ENCODE measurements at regions not wholly inside any gene's neighbourhood (a gene's known extent, or its start where the extent isn't known, plus 50 kb on each side); places are given as distances from the start of the nearest gene placed in this dataset.

DNA sequence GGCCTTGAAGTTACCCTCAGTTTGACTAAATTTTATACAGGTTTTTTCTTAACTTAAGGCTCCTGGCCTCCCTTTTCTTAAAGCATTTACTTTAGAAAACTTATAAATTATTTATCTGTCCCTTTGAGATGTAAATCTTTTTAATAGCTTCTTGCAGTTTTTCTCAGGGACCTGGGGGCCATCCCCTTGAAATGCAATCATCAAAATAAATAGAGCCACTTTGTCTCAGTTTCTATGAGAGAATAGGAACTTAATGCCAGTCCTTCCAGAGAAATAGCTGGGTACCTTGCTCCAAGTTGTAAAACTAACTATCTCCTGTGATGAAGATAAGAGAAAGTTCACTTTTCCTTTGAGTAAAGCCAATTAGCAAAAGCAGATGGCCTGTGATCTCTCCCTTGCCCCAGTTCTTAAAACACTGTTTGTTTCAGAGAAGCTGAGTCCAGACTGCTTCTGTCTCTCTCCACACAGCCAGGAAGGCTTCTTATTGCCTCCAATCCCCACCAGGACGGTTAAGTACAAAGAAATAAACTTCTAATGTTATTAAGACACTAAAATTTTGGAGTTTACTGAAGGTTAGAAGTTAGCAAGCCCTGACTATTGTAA is 913.1 kb downstream of the OLFM4 start:
- no peak overlapping the region for H4K91ac ChIP-seq (ENCODE audit: insufficient read length, low read depth, low read length)
- no peak overlapping the region for H3T11ph ChIP-seq (ENCODE audit: low read length)
- H3K4me1 Mint-ChIP-seq = peaks cover 20% of the 10 kb centered on the region in 2 experiments
- H3K23me2 ChIP-seq (ENCODE audit: insufficient read length, low read depth, low read length, poor library complexity, severe bottlenecking) = no peaks in the 10 kb centered on the region
- peak overlapping the region in 1 of 3 experiments; percentile 58; a peak in 2 of 7 replicates for H3K27ac Mint-ChIP-seq
- H3K9me3 Mint-ChIP-seq = no peaks in the 10 kb centered on the region; a peak in 1 of 5 replicates
- H3K9me3 ChIP-seq (ENCODE audit: control insufficient read depth, low read depth, low read length) = no peaks in the 10 kb centered on the region
- H3K4me3 Mint-ChIP-seq = peak overlapping the region in 1 of 2 experiments; percentile 7; a peak in 1 of 5 replicates
- H3K27me3 ChIP-seq (ENCODE audit: insufficient read depth, low read length) = no peaks in the 10 kb centered on the region; the same call in 1 of the 2 replicates
- H3K27ac ChIP-seq (ENCODE audit: insufficient read length, low read depth, low read length) = no peak overlapping the region
- H3K79me1 ChIP-seq (ENCODE audit: insufficient read depth, low read depth, low read length, poor library complexity, severe bottlenecking) = no peaks in the 10 kb centered on the region
- no peaks in the 10 kb centered on the region for H4K20me1 ChIP-seq (ENCODE audit: control insufficient read depth, insufficient read depth, insufficient read length)
- H2BK20ac ChIP-seq (ENCODE audit: low read depth, low read length, poor library complexity, severe bottlenecking) = no peak overlapping the region
- DNase-seq = no peak
- no CpG with 5 or more reads among the region's 1 CpG for WGBS (ENCODE audit: extremely low coverage, insufficient read length, low lambda C conversion rate)
- H3K36me3 Mint-ChIP-seq (ENCODE audit: insufficient read depth in 1 of 3, low read depth in 3 of 3) = no peaks in the 10 kb centered on the region; a peak in 1 of 7 replicates
- H4K5ac ChIP-seq (ENCODE audit: insufficient read length, low read depth, low read length) = no peak overlapping the region
- H3K56ac ChIP-seq (ENCODE audit: insufficient read length, low read depth, low read length) = no peak overlapping the region
- no peak overlapping the region for H3K4me2 ChIP-seq (ENCODE audit: insufficient read depth, insufficient read length, low read length)
- H2BK12ac ChIP-seq (ENCODE audit: insufficient read length, low read depth, low read length) = no peak overlapping the region
- peaks cover 17% of the 10 kb centered on the region for H3K27me3 Mint-ChIP-seq (ENCODE audit: low read depth)
- H4K8ac ChIP-seq (replicated peaks; ENCODE audit: insufficient read length, low read depth, low read length) = no peak overlapping the region
- no peak overlapping the region for H2AFZ ChIP-seq (ENCODE audit: low read length)
- H2BK5ac ChIP-seq (ENCODE audit: insufficient read length, low read length) = no peak overlapping the region
- TF ChIP-seq, protein P1, sequence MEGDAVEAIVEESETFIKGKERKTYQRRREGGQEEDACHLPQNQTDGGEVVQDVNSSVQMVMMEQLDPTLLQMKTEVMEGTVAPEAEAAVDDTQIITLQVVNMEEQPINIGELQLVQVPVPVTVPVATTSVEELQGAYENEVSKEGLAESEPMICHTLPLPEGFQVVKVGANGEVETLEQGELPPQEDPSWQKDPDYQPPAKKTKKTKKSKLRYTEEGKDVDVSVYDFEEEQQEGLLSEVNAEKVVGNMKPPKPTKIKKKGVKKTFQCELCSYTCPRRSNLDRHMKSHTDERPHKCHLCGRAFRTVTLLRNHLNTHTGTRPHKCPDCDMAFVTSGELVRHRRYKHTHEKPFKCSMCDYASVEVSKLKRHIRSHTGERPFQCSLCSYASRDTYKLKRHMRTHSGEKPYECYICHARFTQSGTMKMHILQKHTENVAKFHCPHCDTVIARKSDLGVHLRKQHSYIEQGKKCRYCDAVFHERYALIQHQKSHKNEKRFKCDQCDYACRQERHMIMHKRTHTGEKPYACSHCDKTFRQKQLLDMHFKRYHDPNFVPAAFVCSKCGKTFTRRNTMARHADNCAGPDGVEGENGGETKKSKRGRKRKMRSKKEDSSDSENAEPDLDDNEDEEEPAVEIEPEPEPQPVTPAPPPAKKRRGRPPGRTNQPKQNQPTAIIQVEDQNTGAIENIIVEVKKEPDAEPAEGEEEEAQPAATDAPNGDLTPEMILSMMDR (conservative IDR thresholded peaks at IDR 0.05) = no peak
- no peak overlapping the region for H3K9ac ChIP-seq (ENCODE audit: extremely low read depth, insufficient read length, low read length)
- no peak overlapping the region for H3K23ac ChIP-seq (ENCODE audit: insufficient read length, low read depth, low read length)
- no peak overlapping the region for H3K18ac ChIP-seq (ENCODE audit: insufficient read length, low read depth, low read length)
- H2BK15ac ChIP-seq (ENCODE audit: low read depth, low read length) = no peak overlapping the region
- H3K4me1 ChIP-seq (ENCODE audit: insufficient read depth, low read length) = no peaks in the 10 kb centered on the region; the same call in 1 of the 2 replicates
- H3K79me2 ChIP-seq (ENCODE audit: insufficient read depth, low read length) = no peaks in the 10 kb centered on the region
- H2AK5ac ChIP-seq (ENCODE audit: insufficient read length, low read length) = no peak overlapping the region
- no peak overlapping the region for H2BK120ac ChIP-seq (ENCODE audit: low read depth, low read length, poor library complexity, severe bottlenecking)
- H3K14ac ChIP-seq (ENCODE audit: insufficient read depth, low read length) = no peak overlapping the region
- no peak overlapping the region for H3K4ac ChIP-seq (ENCODE audit: low read depth, low read length)

All from H9 (cell line).